ENCODE measurements at regions not wholly inside any gene's neighbourhood (a gene's known extent, or its start where the extent isn't known, plus 50 kb on each side); places are given as distances from the start of the nearest gene placed in this dataset.

DNA sequence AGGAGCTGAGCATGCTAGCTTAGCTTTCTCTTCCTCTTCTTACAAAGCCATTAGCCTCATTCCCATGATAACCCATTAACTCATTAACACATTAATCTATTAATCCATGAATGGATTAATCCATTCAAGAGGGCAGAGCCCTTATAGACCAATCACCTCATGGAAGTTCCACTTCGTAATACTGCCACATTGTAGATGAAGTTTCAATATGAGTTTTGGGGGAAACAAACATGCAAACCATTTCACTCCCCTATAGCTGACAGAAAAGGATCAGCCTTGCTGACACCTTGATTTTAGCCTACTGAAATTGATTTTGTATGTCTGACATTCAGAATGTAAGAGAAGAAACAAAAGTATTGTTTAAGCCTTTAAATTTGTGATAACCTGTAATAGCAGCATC is 251.8 kb upstream of the GALNTL6 start:
- H3K4me3 ChIP-seq, result no peak overlapping the region
- no peaks in the 10 kb centered on the region for H3K4me1 ChIP-seq
- intact Hi-C loops (cut with DNase I; ENCODE audit: low total_unique reads), result no loop called here
- no peak overlapping the region for H3K27ac ChIP-seq
- TF ChIP-seq POLR2A (IDR thresholded peaks at IDR 0.05) (no peak), POLR2AphosphoS5 (IDR thresholded peaks at IDR 0.05) (no peak)
- TF ChIP-seq, protein P1, sequence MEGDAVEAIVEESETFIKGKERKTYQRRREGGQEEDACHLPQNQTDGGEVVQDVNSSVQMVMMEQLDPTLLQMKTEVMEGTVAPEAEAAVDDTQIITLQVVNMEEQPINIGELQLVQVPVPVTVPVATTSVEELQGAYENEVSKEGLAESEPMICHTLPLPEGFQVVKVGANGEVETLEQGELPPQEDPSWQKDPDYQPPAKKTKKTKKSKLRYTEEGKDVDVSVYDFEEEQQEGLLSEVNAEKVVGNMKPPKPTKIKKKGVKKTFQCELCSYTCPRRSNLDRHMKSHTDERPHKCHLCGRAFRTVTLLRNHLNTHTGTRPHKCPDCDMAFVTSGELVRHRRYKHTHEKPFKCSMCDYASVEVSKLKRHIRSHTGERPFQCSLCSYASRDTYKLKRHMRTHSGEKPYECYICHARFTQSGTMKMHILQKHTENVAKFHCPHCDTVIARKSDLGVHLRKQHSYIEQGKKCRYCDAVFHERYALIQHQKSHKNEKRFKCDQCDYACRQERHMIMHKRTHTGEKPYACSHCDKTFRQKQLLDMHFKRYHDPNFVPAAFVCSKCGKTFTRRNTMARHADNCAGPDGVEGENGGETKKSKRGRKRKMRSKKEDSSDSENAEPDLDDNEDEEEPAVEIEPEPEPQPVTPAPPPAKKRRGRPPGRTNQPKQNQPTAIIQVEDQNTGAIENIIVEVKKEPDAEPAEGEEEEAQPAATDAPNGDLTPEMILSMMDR (IDR thresholded peaks at IDR 0.05), result no peak
- H3K27me3 ChIP-seq, result no peaks in the 10 kb centered on the region
- DNase-seq (ENCODE audit: low spot score in 2 of 2), result no peak
- H3K9me3 ChIP-seq, result no peaks in the 10 kb centered on the region
- H3K36me3 ChIP-seq, result no peaks in the 10 kb centered on the region

DNA sequence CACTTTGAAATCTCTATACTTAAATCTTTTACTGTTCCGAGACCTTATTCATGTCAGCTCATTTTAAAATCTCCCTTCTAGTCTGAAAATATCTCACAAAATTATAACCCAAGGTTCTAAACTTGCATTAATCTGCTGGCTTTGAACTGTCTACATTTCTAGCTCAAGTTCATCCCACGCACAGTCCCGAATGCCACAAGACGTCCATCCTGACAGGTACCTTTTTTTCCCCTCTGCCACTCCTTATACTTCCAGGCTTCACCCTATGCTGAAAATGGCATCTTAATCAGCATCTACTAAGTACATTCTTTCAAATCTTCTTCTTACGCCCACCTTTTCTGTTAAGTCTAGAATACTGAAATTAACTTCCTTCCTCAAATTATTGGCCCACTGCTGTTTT is 259.2 kb upstream of the GALNTL6 start:
- TF ChIP-seq, protein P1 (IDR thresholded peaks at IDR 0.05), result no peak
- TF ChIP-seq POLR2A (IDR thresholded peaks at IDR 0.05), result no peak
- TF ChIP-seq POLR2AphosphoS5 (IDR thresholded peaks at IDR 0.05), result no peak
- Histone ChIP-seq H3K4me3 (no peak overlapping the region), H3K9me3 (no peaks in the 10 kb centered on the region), H3K4me1 (no peaks in the 10 kb centered on the region), H3K27me3 (no peaks in the 10 kb centered on the region), H3K36me3 (no peaks in the 10 kb centered on the region), H3K27ac (no peak overlapping the region)
- DNase-seq (ENCODE audit: low spot score in 2 of 2), result no peak
- intact Hi-C loops (cut with DNase I; ENCODE audit: low total_unique reads), result no loop called here

DNA sequence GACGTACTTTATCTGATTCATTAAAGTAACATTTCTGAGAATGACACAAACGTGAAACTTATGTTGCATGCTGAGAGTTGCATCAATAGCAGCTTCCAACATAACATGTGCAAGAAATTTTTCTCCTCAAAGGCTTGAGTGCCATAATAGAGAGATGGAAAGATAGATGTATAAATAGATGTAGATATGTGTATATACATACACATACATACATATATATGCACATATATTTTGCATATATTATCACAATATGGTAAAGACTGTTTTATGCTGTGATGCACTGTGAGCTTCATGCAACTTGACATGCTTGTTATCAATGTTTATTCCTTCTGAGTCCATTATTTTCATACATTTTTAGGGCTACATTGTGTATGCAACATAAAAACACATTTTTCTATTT is 270.6 kb upstream of the GALNTL6 start:
- Histone ChIP-seq H3K4me3 (no peak overlapping the region), H3K27ac (no peak overlapping the region), H3K9me3 (no peaks in the 10 kb centered on the region), H3K36me3 (no peaks in the 10 kb centered on the region), H3K4me1 (no peaks in the 10 kb centered on the region), H3K27me3 (no peaks in the 10 kb centered on the region)
- intact Hi-C loops (cut with DNase I; ENCODE audit: low total_unique reads), result no loop called here
- DNase-seq (ENCODE audit: low spot score in 2 of 2), result no peak
- TF ChIP-seq POLR2AphosphoS5 (IDR thresholded peaks at IDR 0.05), result no peak
- no peak for TF ChIP-seq POLR2A (IDR thresholded peaks at IDR 0.05)
- TF ChIP-seq, protein P1 (IDR thresholded peaks at IDR 0.05), result no peak

- TF ChIP-seq POLR2AphosphoS5 (IDR thresholded peaks at IDR 0.05), result no peak
- TF ChIP-seq POLR2A (IDR thresholded peaks at IDR 0.05), result no peak
- TF ChIP-seq, protein P1 (IDR thresholded peaks at IDR 0.05), result no peak
- no peak for DNase-seq (ENCODE audit: low spot score in 2 of 2)
- Histone ChIP-seq H3K27me3 (no peaks in the 10 kb centered on the region), H3K9me3 (no peaks in the 10 kb centered on the region), H3K4me1 (no peaks in the 10 kb centered on the region), H3K4me3 (no peak overlapping the region), H3K27ac (no peak overlapping the region), H3K36me3 (no peaks in the 10 kb centered on the region)
- intact Hi-C loops (cut with DNase I; ENCODE audit: low total_unique reads), result no loop called here
These were observed 274.6 kb upstream of the GALNTL6 start for GRCh38 chr4:171538601-171539100.

DNA sequence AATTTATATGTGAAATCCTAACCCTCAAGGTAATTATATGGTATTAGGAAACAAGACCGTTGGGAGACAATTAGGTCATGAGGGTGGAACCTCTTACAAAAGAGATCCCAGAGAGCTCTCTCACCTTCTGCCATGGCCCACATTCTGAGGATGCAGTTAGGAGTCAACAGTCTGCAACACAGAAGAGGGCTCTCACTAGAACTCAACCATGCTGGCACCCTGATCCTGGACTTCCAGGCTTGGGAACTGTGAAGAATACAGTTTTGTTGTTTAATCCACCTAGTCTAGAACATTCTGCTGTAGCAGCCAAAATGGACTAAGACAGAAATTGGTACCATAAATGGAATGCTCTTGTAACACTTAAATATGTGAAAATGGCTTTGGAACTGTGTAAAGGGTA is 278.8 kb upstream of the GALNTL6 start:
- no peaks in the 10 kb centered on the region for H3K9me3 ChIP-seq
- intact Hi-C loops (cut with DNase I; ENCODE audit: low total_unique reads), result no loop called here
- DNase-seq (ENCODE audit: low spot score in 2 of 2), result no peak
- H3K36me3 ChIP-seq, result no peaks in the 10 kb centered on the region
- TF ChIP-seq, protein P1 (IDR thresholded peaks at IDR 0.05), result no peak
- TF ChIP-seq POLR2AphosphoS5 (IDR thresholded peaks at IDR 0.05), result no peak
- TF ChIP-seq POLR2A (IDR thresholded peaks at IDR 0.05), result no peak
- no peak overlapping the region for H3K4me3 ChIP-seq
- H3K27me3 ChIP-seq, result no peaks in the 10 kb centered on the region
- no peak overlapping the region for H3K27ac ChIP-seq
- no peaks in the 10 kb centered on the region for H3K4me1 ChIP-seq

Data from breast epithelium (tissue), 4 donors.